ENCODE measurements at regions not wholly inside any gene's neighbourhood (a gene's known extent, or its start where the extent isn't known, plus 50 kb on each side); places are given as distances from the start of the nearest gene placed in this dataset.

- DNase-seq = no peak
Observed at GRCh38 chr3:1960506-1960905, 138.2 kb upstream of the CNTN4 start.

GRCh38 chr3:1962396-1963088 lies 136.1 kb upstream of the CNTN4 start:
- DNase-seq = no peak

- DNase-seq = no peak
Observed at GRCh38 chr3:1963896-1964295, 134.8 kb upstream of the CNTN4 start.

- DNase-seq = no peak
Observed at GRCh38 chr3:1967525-1967924, 131.1 kb upstream of the CNTN4 start.

GRCh38 chr3:1969281-1969680 lies 129.4 kb upstream of the CNTN4 start:
- no peak for DNase-seq

GRCh38 chr3:1971780-1972179 lies 126.9 kb upstream of the CNTN4 start:
- DNase-seq = no peak

- no peak for DNase-seq
Observed at GRCh38 chr3:1979961-1980615, 118.6 kb upstream of the CNTN4 start.

- DNase-seq = no peak
Observed at GRCh38 chr3:1987980-1988379, 110.7 kb upstream of the CNTN4 start.

- no peak for DNase-seq
Observed at GRCh38 chr3:1998739-1999138, 99.9 kb upstream of the CNTN4 start.

GRCh38 chr3:2001306-2002108 lies 97.2 kb upstream of the CNTN4 start:
- DNase-seq = no peak

GRCh38 chr3:2023959-2024358 lies 74.7 kb upstream of the CNTN4 start:
- no peak for DNase-seq

- DNase-seq = no peak
Observed at GRCh38 chr3:2024713-2025112, 74.0 kb upstream of the CNTN4 start.

GRCh38 chr3:2029559-2029958 lies 69.1 kb upstream of the CNTN4 start:
- DNase-seq = no peak

- no peak for DNase-seq
Observed at GRCh38 chr3:2036076-2036475, 62.6 kb upstream of the CNTN4 start.

- peak; percentile 14 for DNase-seq
Observed at GRCh38 chr3:2041931-2042330, 56.7 kb upstream of the CNTN4 start.
